HL-60 (cell line): ENCODE measurements at regions not wholly inside any gene's neighbourhood (a gene's known extent, or its start where the extent isn't known, plus 50 kb on each side); places are given as distances from the start of the nearest gene placed in this dataset.

Experiments
- GABPA ChIP-seq: IDR thresholded peaks from 2 replicates; pipeline ENCODE4 v1.6.1; 2012; ENCODE audit warnings: low read depth
- POLR2AphosphoS5 ChIP-seq: IDR thresholded peaks from 2 replicates; pipeline ENCODE4 v1.6.1; 2012; ENCODE audit warnings: low read depth
- REST ChIP-seq: IDR thresholded peaks from 2 replicates; pipeline ENCODE4 v1.6.1; 2012; ENCODE audit warnings: low read depth; ENCODE audit not compliant: insufficient replicate concordance
- TF ChIP-seq, protein P1 (sequence below): IDR thresholded peaks from one replicate; pipeline ENCODE4 v1.5.1; 2011; ENCODE audit warnings: low read length, control low read depth, inconsistent platforms; ENCODE audit not compliant: insufficient read depth

GRCh38 chr9:119934497-119934896 lies 565.3 kb upstream of the BRINP1 start:
- TF ChIP-seq, protein P1, sequence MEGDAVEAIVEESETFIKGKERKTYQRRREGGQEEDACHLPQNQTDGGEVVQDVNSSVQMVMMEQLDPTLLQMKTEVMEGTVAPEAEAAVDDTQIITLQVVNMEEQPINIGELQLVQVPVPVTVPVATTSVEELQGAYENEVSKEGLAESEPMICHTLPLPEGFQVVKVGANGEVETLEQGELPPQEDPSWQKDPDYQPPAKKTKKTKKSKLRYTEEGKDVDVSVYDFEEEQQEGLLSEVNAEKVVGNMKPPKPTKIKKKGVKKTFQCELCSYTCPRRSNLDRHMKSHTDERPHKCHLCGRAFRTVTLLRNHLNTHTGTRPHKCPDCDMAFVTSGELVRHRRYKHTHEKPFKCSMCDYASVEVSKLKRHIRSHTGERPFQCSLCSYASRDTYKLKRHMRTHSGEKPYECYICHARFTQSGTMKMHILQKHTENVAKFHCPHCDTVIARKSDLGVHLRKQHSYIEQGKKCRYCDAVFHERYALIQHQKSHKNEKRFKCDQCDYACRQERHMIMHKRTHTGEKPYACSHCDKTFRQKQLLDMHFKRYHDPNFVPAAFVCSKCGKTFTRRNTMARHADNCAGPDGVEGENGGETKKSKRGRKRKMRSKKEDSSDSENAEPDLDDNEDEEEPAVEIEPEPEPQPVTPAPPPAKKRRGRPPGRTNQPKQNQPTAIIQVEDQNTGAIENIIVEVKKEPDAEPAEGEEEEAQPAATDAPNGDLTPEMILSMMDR = no peak
- TF ChIP-seq GABPA (no peak), POLR2AphosphoS5 (no peak), REST (no peak)
